ENCODE measurements at regions not wholly inside any gene's neighbourhood (a gene's known extent, or its start where the extent isn't known, plus 50 kb on each side); places are given as distances from the start of the nearest gene placed in this dataset.

GRCh38 chr20:40893610-40894236, 134.9 kb upstream of the TOP1 start:
- DNase-seq (ENCODE audit: extremely low spot score), result no peak
- CTCF ChIA-PET, result no interaction called here

GRCh38 chr20:40894237-40894630, 134.4 kb upstream of the TOP1 start:
- CTCF ChIA-PET, result no interaction called here
- POLR2A ChIA-PET, result no interaction called here
- DNase-seq (ENCODE audit: extremely low spot score), result no peak
- TF ChIP-seq ARNT (IDR thresholded peaks at IDR 0.05), result no peak
- TF ChIP-seq LEF1 (IDR thresholded peaks at IDR 0.05; ENCODE audit: borderline replicate concordance), result no peak
- TF ChIP-seq SUZ12 (IDR thresholded peaks at IDR 0.05), result no peak
- no peak for TF ChIP-seq CTBP1 (IDR thresholded peaks at IDR 0.05; ENCODE audit: borderline replicate concordance)
- TF ChIP-seq FOXA1 (IDR thresholded peaks at IDR 0.05), result no peak
- TF ChIP-seq PKNOX1 (IDR thresholded peaks at IDR 0.05), result no peak
- TF ChIP-seq TARDBP (IDR thresholded peaks at IDR 0.05), result no peak
- TF ChIP-seq NFRKB (IDR thresholded peaks at IDR 0.05), result no peak
- TF ChIP-seq FOXM1 (IDR thresholded peaks at IDR 0.05; ENCODE audit: borderline replicate concordance), result no peak
- TF ChIP-seq ZNF384 (IDR thresholded peaks at IDR 0.05), result no peak
- no peak for TF ChIP-seq FOXK2 (IDR thresholded peaks at IDR 0.05)
- TF ChIP-seq L3MBTL2 (conservative IDR thresholded peaks at IDR 0.05), result no peak
- TF ChIP-seq BHLHE40 (IDR thresholded peaks at IDR 0.05; ENCODE audit: borderline replicate concordance), result no peak
- no peak for TF ChIP-seq ELF4 (IDR thresholded peaks at IDR 0.05)
- no peak for TF ChIP-seq HDGF (IDR thresholded peaks at IDR 0.05; ENCODE audit: borderline replicate concordance)

More at GRCh38 chr20:40893610-40894236, 134.9 kb upstream of the TOP1 start:
- TF ChIP-seq ZNF384 (IDR thresholded peaks at IDR 0.05) (no peak), FOXM1 (IDR thresholded peaks at IDR 0.05; ENCODE audit: borderline replicate concordance) (no peak), FOXK2 (IDR thresholded peaks at IDR 0.05) (no peak), ELF4 (IDR thresholded peaks at IDR 0.05) (no peak), HDGF (IDR thresholded peaks at IDR 0.05; ENCODE audit: borderline replicate concordance) (no peak), TARDBP (IDR thresholded peaks at IDR 0.05) (no peak)
- POLR2A ChIA-PET, result no interaction called here

- DNase-seq (ENCODE audit: extremely low spot score), result no peak
- POLR2A ChIA-PET, result no interaction called here
- TF ChIP-seq CTBP1 (IDR thresholded peaks at IDR 0.05; ENCODE audit: borderline replicate concordance), result peak; percentile 34; the same call in 1 of the 2 replicates
- TF ChIP-seq TARDBP (IDR thresholded peaks at IDR 0.05), result no peak
- peak; percentile 86 for TF ChIP-seq PKNOX1 (IDR thresholded peaks at IDR 0.05)
- CTCF ChIA-PET, result no interaction called here
Measured at GRCh38 chr20:40895182-40895581, 133.4 kb upstream of the TOP1 start.

- no peak for DNase-seq (ENCODE audit: extremely low spot score)
- ChIA-PET CTCF (no interaction called here), POLR2A (no interaction called here)
- TF ChIP-seq NFRKB (IDR thresholded peaks at IDR 0.05) (no peak), TARDBP (IDR thresholded peaks at IDR 0.05) (no peak), ZNF384 (IDR thresholded peaks at IDR 0.05) (no peak), FOXM1 (IDR thresholded peaks at IDR 0.05; ENCODE audit: borderline replicate concordance) (no peak), FOXK2 (IDR thresholded peaks at IDR 0.05) (no peak), BHLHE40 (IDR thresholded peaks at IDR 0.05; ENCODE audit: borderline replicate concordance) (no peak), ELF4 (IDR thresholded peaks at IDR 0.05) (no peak), LEF1 (IDR thresholded peaks at IDR 0.05; ENCODE audit: borderline replicate concordance) (no peak)
Measured at GRCh38 chr20:40896814-40897700, 131.6 kb upstream of the TOP1 start.

- TF ChIP-seq NFRKB (IDR thresholded peaks at IDR 0.05) (no peak), L3MBTL2 (conservative IDR thresholded peaks at IDR 0.05) (no peak), SP1 (IDR thresholded peaks at IDR 0.05) (no peak), ARNT (IDR thresholded peaks at IDR 0.05) (no peak), ZNF384 (IDR thresholded peaks at IDR 0.05) (no peak), CTBP1 (IDR thresholded peaks at IDR 0.05; ENCODE audit: borderline replicate concordance) (no peak), FOXA1 (IDR thresholded peaks at IDR 0.05) (no peak)
- CTCF ChIA-PET, result interaction anchor here (0.6 kb wide), 1 partner anchor 37 kb away, joined by 3 read pairs; no protein-coding TSS in a partner anchor
- DNase-seq (ENCODE audit: extremely low spot score), result no peak
- POLR2A ChIA-PET, result no interaction called here
Measured at GRCh38 chr20:40899344-40899743, 129.3 kb upstream of the TOP1 start.

- TF ChIP-seq ZNF384 (IDR thresholded peaks at IDR 0.05) (no peak), PKNOX1 (IDR thresholded peaks at IDR 0.05) (no peak), HDGF (IDR thresholded peaks at IDR 0.05; ENCODE audit: borderline replicate concordance) (no peak), SUZ12 (IDR thresholded peaks at IDR 0.05) (no peak), FOXA1 (IDR thresholded peaks at IDR 0.05) (no peak), SP1 (IDR thresholded peaks at IDR 0.05) (no peak), NFRKB (IDR thresholded peaks at IDR 0.05) (no peak), ELF4 (IDR thresholded peaks at IDR 0.05) (no peak), FOXK2 (IDR thresholded peaks at IDR 0.05) (no peak), TARDBP (IDR thresholded peaks at IDR 0.05) (no peak), LEF1 (IDR thresholded peaks at IDR 0.05; ENCODE audit: borderline replicate concordance) (no peak), CTBP1 (IDR thresholded peaks at IDR 0.05; ENCODE audit: borderline replicate concordance) (no peak)
- CTCF ChIA-PET, result interaction anchor here (0.6 kb wide), 1 partner anchor 20 kb away, joined by 3 read pairs; no protein-coding TSS in a partner anchor
- POLR2A ChIA-PET, result no interaction called here
- no peak for DNase-seq (ENCODE audit: extremely low spot score)
Measured at GRCh38 chr20:40900666-40901215, 127.9 kb upstream of the TOP1 start.
